ENCODE measurements at regions not wholly inside any gene's neighbourhood (a gene's known extent, or its start where the extent isn't known, plus 50 kb on each side); places are given as distances from the start of the nearest gene placed in this dataset.

DNA sequence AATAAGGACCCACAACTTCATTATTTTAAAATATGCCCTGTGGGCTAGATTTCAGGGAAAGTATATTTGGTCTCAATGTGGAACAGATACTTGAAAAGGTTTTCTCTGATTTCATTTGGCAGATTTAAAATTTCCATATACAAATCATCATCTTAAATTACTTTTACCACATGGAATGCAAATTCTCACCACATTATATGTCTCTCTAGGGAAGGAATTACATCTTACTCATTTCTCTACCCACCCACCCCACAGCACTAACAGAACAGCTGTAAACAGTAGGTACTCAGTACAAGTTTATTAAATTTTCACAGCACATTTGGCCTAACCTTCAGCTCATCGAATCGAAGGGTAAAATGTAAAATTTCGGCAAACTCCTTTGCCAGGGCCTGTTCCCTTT lies 104.0 kb downstream of the CYRIA start:
- no peak for DNase-seq

DNA sequence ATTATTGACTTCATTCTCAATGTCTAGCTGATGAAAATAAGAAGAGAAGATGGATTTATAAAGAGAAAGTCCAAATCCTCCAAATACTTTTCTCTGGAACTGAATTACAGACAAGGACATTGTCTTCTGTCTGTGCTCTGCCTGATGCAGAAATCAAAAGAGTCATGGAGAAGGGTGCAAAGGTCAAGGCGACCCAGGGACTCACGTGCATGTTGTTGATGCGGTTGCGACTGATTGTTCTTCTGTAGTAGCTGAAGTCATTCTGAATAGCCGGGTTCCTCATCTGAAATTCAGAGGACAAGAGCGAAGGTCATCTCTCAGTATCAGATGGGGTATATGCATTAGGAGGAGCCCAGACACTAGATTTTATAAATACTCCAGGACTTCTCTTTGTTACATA lies 104.4 kb downstream of the CYRIA start:
- no peak for DNase-seq

DNA sequence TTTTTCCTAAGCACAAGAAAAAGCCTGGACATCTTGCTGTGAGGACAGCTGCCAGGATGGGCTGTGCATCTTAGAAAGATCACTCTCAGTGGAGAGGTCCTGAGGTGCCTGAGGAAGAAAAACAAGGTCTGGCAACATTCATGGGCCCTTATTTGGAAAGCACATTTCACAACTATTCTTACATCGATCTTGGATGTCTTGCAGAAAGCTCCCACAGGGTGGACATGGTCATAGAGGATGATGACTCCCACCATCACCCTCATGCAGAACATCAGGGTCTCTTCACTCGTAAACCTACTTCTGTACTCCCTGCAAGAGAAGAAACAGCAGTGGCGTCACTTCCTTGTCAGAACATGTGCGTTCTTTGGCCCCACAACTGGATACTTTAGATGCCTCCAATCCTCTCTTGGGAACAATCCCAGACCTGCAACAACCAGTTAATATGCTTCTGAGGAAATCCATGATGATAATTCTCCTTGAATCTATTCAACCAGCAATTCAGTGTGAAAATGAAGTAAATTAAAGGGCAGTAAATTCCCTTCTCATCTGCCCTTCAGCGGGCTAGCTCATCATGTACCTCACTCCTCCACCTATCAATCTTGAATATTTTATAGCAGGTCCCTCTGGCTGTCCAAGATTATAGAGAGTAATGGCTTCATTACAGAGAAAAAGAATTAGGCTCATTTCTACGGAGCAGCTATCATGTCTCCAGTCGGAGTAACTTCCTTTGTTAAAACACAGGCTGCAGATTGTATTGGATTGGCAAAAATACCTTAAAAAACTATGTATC lies 106.2 kb downstream of the CYRIA start:
- DNase-seq, result peak; percentile 48

DNA sequence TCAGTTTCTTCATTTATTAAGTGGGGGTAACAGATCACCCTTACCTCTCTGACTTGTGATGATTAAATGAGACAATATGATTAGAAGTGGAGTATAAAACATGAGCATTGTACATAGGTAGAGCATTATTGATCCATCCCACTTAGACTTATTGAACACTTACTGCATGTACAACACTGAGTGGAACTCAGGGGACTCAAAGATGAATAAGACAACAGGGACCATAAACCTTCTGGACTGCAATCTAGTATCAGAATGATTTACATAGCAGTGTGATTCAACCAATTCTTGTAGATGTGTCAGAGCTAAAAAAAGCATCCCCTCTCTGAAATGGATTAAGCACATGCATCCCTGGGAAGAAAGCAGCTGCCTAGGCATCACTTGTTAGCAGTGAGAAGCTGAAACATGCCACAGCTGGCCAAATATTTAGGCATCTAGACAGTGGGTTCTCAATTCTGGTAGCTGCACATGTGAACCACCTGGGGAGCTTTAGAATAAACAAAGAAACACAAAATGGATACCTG lies 111.5 kb downstream of the CYRIA start:
- no peak for DNase-seq

DNA sequence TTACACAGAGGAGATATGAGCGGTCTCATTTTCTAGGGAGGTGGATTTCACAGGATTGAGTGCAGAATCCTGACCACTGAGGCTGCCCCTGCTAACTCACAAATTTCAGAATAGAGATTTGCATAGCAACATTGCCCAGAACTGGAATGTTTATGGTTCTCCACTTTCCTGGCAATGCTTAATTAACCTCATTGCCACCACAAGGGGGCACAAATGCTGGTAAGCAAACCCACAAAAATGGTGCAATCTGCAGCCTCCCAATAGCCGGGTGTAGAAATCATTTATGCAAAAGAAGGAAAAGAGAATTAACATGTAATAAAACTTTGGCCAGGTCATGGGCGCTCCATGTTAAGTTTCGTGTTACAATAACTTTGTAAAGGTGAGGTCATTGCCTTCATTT lies 112.4 kb downstream of the CYRIA start:
- DNase-seq, result peak; percentile 56

DNA sequence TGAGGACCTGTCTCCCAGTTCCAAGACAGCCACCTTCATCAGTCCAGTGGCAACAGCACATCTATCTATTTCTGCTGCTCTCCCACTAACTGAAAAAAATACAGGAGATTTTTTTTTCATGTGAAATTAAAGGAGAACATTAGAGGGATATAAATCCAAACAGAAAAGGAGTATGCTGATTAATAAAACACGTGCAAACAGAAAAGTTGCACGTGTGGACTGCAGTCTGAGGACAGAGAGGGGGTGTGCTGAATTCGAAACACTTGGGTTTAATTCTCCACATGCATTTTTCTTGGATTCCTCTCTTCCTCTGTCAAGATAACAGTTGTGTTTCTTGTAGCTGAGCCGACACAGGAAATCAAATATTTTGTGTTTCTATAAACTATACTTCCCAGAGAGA lies 113.4 kb downstream of the CYRIA start:
- no peak for DNase-seq

DNA sequence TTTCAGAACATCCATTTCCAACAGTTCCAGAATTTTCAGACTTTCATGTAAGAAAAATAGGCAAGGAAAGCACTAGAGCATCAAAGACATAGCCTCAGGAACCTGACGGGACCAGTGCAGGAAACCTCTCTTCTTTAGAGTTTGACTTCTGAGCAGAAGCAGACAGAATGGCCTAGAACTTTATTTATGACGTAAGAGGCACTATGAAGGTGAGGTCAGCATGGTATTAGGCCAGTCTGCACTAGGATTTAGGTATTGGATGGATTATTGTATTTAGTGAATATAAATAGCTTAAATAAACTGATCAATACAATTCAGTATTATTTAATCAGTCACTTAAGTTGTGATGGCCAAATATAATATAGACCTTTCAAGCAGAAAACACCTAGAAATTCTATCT lies 117.6 kb downstream of the CYRIA start:
- no peak for DNase-seq

DNA sequence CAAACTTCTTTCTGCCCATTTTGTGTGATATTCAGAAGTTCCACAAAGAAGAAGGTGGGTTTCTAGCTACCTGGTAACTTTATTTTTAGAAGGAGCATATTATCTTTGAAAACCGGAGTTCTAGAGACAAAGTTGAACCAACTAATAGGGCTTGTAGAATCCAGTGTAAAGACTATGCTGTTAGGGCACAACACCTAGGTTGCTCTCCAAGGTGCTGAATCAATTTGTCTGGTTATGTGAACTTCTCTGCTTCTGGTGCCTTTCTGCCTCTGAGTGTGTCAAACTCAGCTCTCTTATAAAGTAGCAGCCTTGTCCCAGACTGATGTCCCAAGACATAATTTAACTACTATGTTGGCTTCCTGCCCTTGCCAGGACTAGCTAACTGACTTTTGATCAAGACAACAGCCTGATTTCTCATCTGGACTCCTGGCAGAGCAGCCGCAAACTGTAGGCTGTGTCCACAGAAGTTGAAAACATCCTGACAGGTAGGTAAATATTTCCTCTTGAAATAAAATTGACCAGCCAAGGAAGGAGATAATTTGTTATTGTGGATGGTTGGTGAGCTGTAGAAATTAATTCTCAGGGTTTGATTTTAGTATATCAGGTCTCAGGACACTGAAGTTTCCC lies 119.4 kb downstream of the CYRIA start:
- peak; percentile 90 for DNase-seq

DNA sequence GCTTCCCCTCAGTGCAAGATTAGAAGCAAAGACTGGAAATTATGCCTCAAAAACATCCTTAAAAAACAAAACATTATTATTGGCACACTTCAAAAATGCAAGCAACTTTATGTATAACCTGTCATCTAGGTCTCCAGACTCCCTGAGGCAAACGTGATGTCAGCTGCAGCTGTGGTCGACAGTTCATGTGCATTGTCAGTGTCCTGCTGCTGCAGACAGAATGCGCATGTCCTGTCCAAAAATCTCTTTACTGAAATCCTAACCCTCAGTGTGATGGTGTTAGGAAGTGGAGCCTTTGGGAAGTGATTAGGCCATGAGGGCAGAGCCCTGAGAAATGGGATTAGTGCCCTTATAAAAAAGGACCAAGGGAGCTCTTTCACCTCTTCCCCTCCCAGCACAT lies 126.9 kb downstream of the CYRIA start:
- DNase-seq, result no peak

DNA sequence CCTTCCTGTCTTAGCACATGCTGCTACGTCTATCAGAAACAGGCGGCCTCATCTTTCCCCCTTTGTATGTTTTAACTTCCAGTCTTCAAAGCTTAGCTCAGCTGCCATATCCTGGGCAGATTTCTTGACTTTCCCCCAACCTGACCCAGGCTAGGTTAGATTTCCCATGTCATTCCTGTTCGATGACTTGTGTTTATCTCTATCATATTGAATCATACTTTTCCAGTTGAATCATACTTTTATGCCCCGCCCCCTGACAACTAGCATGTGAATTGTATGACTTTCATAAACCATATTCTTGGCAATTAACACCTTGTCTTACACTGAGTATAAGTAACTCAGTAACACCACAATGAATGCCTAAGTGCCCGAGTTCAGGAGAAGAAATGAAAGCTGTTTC lies 128.3 kb downstream of the CYRIA start:
- no peak for DNase-seq

DNA sequence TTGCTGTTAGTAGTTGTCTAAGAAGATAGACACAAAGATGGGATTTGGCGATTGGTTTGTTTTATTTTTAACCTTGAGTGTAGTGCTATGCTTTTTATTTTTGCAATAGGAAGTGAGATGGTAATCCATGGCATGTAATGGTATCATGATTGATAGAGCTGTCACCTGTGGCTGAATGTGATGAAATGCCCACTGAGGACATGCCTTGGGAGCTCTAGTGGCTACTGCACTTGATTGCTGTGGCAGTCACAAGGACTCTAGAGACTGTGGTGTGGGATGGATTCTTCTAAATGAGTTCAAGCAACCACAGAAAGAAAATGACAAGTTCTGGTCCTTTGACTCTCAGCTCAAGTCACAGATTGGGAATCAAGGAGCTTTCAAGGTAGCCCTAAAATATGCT lies 139.4 kb downstream of the CYRIA start:
- no peak for DNase-seq

DNA sequence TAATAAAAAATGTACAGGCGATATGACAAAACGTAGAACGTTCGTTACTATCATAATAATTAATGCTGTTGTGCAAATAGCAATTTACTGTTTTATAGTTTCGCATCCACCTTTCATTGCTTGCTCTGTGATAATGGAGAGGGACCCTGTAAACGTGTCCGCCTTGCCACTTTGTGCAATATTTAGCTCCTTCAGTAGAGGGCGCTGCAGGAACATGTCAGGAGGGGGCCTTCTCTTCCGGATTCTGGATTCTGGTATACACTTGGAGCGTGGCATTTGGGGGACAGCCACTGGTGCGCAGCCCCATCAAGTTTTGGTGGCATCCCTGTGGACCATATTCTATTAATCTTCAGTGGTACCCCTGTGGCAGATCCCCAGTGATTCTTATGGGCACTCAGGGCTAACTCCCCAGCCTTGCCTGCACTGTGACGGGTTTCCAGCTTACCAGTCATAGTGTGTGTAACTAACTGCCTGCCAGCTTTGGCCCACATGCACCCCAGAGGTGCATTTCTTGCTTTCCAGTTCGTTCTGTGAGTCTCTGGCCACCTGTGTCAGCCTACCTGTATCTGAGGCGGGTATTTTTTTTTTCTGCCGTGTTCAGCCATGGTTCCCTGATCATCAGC lies 140.3 kb downstream of the CYRIA start:
- no peak for DNase-seq

DNA sequence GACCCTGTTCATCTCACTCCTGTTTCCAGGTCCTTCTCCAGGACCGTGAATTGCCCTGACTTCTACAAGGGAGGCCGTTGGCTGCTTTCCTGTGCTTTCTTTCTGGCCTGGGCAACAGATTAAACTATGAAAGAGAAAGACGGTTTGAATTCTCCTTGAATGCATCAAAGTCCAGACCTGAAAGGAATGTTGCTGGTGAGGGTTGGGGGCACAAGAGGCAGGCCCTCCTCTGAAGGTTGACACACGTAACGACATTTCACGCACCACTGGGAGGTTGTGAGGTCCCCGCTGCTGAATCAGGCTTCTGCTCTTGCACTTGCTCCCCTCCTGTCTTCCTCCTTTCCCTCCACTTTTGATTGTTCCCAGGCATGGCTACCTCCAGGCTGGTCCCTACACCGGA lies 141.9 kb downstream of the CYRIA start:
- DNase-seq, result no peak

DNA sequence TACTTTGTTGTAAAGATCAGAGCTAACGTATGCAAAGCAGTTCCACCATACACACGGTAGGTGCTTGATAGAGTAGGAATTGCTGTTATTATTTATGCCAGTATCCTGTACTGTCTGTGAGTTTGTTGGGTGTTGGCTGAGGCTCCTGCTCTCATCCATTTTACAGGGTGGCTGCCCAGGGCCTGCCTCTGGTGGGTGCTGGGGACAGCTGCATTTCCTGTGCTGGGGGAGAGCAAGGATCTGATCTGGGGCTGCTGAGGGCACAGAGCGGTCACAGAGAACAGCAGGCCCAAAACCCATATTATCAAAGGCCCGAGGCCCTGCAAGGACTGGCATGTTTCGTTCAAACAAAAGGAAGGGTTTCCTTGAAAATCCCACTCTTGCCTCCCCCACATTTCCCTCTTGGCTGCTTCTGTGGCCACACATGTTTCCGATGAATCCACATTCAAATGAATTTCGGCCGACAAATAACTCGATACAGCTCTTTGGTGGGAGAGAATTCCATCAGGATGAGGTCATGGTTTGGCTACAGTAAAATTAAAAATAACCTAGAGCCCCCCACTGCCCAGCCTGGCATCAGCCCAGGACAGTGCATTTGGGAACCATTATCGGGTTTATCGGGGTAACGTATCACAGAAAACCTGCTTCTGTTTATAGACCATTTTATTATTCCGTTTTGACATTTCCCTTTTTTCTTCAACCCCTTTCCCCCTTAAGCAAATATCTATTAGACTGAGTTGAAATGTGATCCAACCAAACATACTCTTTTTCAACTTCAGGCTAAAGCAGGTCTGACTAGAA lies 143.4 kb downstream of the CYRIA start:
- DNase-seq, result peak; percentile 74

DNA sequence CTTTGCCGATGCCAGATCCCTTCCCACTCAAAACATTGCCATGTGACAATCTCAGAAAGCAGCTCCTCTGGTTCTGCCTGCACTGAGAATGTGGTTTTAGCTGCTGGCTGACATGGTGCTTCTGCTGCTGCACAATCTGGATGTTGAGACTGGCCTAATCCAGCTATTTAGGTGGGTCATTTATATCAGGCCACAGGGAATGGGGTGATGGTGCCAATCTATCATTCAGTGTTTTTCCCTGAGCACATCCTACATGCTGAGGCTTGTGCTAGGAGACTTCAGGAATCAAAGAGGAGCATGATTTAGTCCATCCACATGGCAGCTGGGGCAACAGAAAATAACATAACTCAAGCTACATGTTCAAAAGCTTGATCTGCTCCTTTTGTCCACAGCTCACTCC lies 144.7 kb downstream of the CYRIA start:
- DNase-seq, result no peak

DNA sequence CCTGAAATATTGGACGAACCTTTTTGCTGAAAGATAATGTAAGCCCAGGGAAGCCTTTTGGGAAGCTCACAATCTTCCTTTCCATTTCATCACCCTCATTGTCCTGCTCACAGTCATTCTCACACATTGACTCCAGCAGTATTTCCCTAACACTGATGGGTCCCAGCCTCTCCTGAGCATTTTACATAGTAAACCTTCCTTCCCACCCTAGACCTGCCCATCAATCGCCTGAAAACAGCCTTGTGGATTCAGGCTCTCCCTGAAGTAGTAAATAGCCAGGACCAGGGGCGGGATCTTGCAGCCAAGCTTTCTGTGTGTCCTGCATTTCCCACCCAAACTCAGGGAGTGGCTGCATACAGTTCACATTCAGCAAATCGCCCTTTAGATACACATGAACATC lies 149.9 kb downstream of the CYRIA start:
- no peak for DNase-seq

DNA sequence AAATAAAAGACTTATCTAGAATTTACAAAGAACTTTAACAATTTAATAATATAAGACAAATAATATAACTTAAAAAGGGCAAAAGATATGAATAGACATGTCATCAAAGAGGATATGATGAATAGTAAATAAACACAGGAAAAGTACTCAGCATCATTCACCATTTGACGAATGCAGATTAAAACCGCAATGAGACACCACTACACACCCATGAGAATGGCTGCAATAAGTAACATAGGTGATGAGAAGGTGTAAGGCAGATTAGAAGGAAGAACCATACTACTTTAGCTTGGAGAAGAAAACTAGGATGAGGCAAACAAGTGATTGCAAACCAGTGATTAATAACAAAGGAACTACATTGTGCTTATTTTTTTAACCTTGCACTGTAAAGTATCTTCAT lies 152.0 kb downstream of the CYRIA start:
- DNase-seq, result no peak

DNA sequence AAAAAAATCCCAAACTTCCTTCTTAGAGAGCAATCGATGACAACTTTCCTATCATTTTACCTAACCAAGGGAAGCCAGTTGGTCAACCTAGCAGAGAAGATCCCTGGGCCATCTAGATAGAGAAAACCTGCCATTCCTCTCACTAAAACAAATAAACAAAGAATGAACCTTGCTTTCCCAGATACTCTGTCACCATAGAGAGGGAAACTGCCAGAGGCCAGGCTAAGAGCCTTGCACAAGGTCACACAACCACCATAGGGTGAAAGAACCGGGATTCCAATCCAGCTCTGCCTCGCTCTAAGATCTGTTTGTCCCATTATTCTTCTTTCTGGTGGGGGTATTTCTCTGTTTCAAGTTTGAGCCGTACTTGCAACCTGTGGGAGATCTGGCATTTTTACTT lies 154.6 kb downstream of the CYRIA start:
- no peak for DNase-seq

DNA sequence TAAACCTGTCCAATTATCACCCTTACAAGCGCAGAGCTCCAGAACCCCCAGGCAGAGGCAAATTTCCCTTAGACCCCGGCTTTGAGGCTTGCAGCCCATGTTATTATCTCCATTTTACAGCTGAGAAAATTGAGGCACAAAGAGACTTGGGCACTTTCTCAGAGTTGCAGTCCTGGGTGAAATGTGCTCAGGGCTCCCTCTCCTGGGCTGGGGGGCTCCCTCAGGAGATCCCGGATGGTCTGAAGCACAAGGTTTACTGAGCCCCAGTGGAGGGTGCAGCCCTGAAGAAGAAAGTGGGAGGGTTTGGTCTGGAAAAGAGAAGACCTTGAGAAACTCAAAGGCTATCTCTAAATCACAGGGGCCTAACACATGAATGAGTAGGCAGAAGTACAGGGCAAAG lies 156.6 kb downstream of the CYRIA start:
- no peak for DNase-seq

DNA sequence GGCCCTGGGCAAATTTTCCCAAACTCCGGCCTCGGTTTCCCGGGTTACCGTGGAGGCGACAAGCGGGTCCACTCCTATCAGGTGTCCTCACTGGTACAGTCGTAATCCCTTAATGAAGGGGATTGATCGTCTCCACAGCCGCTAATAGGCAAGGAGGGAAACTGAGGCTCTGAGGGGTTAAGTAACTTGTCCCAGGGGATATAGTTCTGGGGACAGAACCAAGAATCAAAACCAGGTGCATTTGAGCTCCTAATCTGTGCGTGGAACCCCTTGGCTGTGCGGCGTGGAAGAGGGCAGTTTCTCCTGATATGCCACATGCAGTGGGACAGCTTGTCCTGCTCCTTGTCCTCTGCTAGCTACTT lies 157.2 kb downstream of the CYRIA start:
- DNase-seq, result no peak

DNA sequence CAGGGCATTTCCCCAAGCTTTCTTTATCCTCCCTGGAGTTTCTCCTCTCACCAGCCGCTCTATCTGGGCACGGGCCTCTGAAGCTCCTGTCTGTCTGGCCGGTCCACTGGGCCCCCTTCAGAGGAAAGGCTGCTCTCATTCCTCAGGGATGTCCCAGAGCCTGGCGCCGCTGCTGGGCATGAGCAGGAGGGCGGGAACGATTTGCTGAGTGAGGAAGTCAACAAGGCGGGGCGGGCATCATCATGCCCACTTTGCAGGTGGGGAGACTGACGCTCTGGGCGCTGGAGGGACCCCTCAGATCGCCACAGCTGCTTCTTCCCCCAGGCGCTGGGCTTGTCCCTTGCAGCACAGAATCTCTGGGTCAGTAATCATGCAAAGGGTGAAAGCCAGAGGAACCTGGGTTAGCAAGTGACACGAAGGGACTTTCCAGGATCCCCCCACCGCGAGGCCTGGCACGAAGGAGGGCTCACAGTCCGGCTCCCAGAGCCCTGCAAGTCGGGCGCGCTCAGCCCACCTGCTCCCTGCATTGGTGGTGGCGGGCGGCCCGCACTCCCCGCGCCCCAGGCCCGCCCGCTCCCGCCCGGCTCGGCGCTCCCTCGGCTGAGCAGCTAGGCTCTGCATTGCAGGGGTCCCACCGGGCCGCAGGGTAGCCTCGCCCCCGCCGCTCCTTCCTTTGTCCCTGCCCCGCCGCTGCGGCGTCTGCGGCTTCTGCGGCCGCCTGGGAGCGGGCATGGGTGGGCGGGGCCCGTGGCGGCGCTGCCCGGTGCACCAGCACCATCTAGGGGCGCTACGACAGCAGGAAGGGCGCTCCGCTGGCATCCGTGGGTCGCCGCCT lies 157.8 kb downstream of the CYRIA start:
- DNase-seq, result peak; percentile 75

DNA sequence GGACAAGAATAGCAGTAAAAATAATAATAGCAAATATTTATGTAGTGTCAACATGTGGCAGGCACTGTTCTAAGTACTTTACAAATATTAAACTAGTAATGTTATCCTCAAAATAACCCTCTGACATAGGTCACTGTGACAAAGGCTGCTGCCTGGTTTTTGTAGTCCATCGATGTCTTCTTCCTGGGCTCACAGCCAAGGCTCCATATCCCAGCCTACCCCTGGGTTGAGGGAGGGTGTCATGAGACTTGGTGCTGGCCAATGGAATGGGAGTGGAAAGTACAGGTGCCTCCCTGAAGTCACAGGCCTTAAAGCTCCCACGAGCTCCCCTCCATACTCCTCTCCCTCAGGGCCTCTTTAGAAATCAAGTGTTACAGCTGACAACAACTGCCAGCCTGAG lies 159.3 kb downstream of the CYRIA start:
- no peak for DNase-seq
